Hepatocyte (in vitro differentiated cells): ENCODE measurements at regions not wholly inside any gene's neighbourhood (a gene's known extent, or its start where the extent isn't known, plus 50 kb on each side); places are given as distances from the start of the nearest gene placed in this dataset.

ENCODE experiments used
- CTCF ChIP-seq: fragments of 200-600 bp; sonication (generic); IDR thresholded peaks from 2 replicates; pipeline ENCODE4 v1.5.1; 2016; ENCODE audit warnings: antibody characterized with exemption, mild to moderate bottlenecking; ENCODE audit not compliant: poor library complexity
- EZH2 ChIP-seq: fragments of 200-600 bp; sonication (generic); IDR thresholded peaks from 2 replicates; pipeline ENCODE4 v1.6.1; 2016; ENCODE audit warnings: antibody characterized with exemption, mild to moderate bottlenecking, borderline replicate concordance

GRCh38 chr16:85983064-85983463 lies 84.1 kb downstream of the IRF8 start:
- TF ChIP-seq CTCF, result no peak
- TF ChIP-seq EZH2, result no peak
